ENCODE measurements at regions not wholly inside any gene's neighbourhood (a gene's known extent, or its start where the extent isn't known, plus 50 kb on each side); places are given as distances from the start of the nearest gene placed in this dataset.

DNA sequence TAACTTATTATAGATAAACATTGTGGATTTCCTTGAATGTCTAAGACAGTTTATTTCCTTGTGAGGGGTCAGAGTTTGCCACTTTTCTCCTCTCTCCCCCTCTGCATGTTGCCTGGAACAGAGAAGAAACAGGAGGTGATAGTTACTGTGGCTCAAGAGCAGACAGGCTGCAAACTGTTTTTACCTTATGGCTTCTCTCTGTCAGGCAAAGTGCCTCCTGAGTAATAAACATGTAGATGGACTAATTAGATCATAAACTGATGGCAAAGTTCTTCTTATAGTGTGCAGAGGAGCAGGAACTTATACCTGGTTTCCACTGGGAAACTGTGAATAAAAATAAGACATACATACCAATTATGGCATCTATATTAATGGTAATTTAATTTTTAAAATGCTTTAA lies 133.1 kb upstream of the CDH12 start:
- no peak for DNase-seq (ENCODE audit: low spot score)
- Histone ChIP-seq H3K27me3 (replicated peaks; ENCODE audit: insufficient read depth) (no peaks in the 10 kb centered on the region), H3K9me3 (no peaks in the 10 kb centered on the region), H3K4me1 (replicated peaks) (no peaks in the 10 kb centered on the region), H3K4me3 (no peak overlapping the region), H3K36me3 (no peaks in the 10 kb centered on the region), H3K27ac (no peak overlapping the region)
- TF ChIP-seq POLR2AphosphoS5 (IDR thresholded peaks at IDR 0.05) (no peak), POLR2A (IDR thresholded peaks at IDR 0.05) (no peak)
- TF ChIP-seq, protein P1, sequence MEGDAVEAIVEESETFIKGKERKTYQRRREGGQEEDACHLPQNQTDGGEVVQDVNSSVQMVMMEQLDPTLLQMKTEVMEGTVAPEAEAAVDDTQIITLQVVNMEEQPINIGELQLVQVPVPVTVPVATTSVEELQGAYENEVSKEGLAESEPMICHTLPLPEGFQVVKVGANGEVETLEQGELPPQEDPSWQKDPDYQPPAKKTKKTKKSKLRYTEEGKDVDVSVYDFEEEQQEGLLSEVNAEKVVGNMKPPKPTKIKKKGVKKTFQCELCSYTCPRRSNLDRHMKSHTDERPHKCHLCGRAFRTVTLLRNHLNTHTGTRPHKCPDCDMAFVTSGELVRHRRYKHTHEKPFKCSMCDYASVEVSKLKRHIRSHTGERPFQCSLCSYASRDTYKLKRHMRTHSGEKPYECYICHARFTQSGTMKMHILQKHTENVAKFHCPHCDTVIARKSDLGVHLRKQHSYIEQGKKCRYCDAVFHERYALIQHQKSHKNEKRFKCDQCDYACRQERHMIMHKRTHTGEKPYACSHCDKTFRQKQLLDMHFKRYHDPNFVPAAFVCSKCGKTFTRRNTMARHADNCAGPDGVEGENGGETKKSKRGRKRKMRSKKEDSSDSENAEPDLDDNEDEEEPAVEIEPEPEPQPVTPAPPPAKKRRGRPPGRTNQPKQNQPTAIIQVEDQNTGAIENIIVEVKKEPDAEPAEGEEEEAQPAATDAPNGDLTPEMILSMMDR (IDR thresholded peaks at IDR 0.05) = no peak
- intact Hi-C loops (cut with DNase I) = no loop called here

DNA sequence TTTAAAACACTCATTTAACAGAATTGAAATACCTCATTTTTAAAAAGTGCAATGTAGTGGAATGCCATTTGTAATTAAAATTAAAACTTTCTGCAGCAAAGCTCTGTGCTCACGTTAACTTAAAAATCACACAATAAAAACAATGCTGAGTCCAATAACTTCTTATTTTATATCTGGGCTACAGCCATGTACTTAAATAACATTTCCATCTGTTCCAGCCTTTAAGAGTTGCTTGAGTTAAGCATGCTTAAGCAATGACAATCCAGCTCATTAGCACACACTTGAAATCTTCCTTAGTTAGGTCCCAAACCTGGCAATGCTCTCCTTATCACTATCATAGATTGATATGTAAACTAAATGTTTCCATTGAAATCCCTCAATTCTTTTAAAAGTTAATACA lies 132.3 kb upstream of the CDH12 start:
- Histone ChIP-seq H3K27me3 (replicated peaks; ENCODE audit: insufficient read depth) (no peaks in the 10 kb centered on the region), H3K4me1 (replicated peaks) (no peaks in the 10 kb centered on the region), H3K4me3 (no peak overlapping the region), H3K27ac (no peak overlapping the region), H3K36me3 (no peaks in the 10 kb centered on the region), H3K9me3 (no peaks in the 10 kb centered on the region)
- intact Hi-C loops (cut with DNase I) = no loop called here
- TF ChIP-seq POLR2AphosphoS5 (IDR thresholded peaks at IDR 0.05) = no peak
- TF ChIP-seq, protein P1 (IDR thresholded peaks at IDR 0.05) = no peak
- TF ChIP-seq POLR2A (IDR thresholded peaks at IDR 0.05) = no peak
- 71% methylated on average over 1 of the region's 1 CpG for WGBS
- DNase-seq (ENCODE audit: low spot score) = no peak

DNA sequence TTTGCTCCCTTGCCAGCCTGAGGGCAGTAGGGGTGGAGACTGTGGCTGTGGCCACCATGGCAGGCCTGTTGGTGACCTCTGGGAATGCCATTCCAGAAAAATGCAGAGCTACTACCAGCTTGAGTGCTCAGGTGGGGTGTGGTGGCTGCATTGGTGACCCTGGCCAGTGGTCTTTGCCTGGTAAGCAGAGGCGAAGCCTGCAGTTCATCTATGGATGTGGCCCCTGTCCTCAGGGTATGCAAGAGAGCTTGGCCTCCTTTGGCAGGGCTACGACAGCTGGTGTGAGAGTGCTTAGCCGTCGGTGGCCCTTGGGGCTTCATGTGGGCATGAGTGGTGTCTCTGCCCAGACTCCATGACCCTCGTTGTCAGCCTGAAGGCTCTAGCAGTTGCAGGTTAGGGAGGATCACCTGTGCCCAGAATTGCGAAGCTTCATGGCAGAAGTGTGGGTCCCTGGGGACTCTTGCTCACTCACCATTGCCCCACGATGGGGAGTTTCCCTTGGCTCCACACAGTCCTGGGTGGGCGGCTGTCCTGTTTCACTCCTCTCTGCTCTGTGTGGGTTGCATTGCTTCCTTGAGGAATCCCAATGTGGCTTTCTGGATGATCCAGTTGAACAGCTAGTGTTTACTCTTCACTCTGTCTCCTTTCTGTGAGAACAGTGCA lies 117.9 kb upstream of the CDH12 start:
- Histone ChIP-seq H3K4me1 (replicated peaks) (no peaks in the 10 kb centered on the region), H3K4me3 (no peak overlapping the region), H3K9me3 (no peaks in the 10 kb centered on the region), H3K27ac (no peak overlapping the region), H3K27me3 (replicated peaks; ENCODE audit: insufficient read depth) (no peaks in the 10 kb centered on the region), H3K36me3 (no peaks in the 10 kb centered on the region)
- 80% methylated on average over 8 of the region's 8 CpGs for WGBS
- DNase-seq (ENCODE audit: low spot score) = no peak
- no peak for TF ChIP-seq POLR2AphosphoS5 (IDR thresholded peaks at IDR 0.05)
- TF ChIP-seq, protein P1 (IDR thresholded peaks at IDR 0.05) = no peak
- TF ChIP-seq POLR2A (IDR thresholded peaks at IDR 0.05) = no peak
- intact Hi-C loops (cut with DNase I) = no loop called here

DNA sequence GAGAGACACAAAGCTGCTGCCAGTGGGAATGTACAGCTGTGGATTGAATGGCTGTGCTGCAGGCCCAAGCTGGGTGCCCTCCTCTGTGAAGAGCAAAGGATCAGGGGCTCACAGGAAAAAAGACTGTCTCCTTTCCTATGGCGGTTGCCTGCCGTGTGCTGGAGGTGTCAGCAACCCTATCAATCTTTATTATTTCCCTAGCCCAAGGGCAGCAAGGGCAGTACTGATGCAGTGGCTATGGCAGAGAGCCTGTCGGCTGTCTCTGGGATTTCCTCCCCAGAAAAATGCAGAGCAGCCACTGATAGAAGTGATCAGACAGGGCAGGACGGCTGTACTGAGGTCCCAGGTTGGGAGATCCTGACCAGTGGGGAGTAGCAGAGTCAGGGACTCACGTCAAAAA lies 117.3 kb upstream of the CDH12 start:
- Histone ChIP-seq H3K4me1 (replicated peaks) (no peaks in the 10 kb centered on the region), H3K36me3 (no peaks in the 10 kb centered on the region), H3K27ac (no peak overlapping the region), H3K27me3 (replicated peaks; ENCODE audit: insufficient read depth) (no peaks in the 10 kb centered on the region), H3K9me3 (no peaks in the 10 kb centered on the region), H3K4me3 (no peak overlapping the region)
- DNase-seq (ENCODE audit: low spot score) = no peak
- WGBS = 69% methylated on average over 5 of the region's 5 CpGs
- TF ChIP-seq POLR2A (IDR thresholded peaks at IDR 0.05) (no peak), POLR2AphosphoS5 (IDR thresholded peaks at IDR 0.05) (no peak)
- TF ChIP-seq, protein P1 (IDR thresholded peaks at IDR 0.05) = no peak
- intact Hi-C loops (cut with DNase I) = no loop called here

DNA sequence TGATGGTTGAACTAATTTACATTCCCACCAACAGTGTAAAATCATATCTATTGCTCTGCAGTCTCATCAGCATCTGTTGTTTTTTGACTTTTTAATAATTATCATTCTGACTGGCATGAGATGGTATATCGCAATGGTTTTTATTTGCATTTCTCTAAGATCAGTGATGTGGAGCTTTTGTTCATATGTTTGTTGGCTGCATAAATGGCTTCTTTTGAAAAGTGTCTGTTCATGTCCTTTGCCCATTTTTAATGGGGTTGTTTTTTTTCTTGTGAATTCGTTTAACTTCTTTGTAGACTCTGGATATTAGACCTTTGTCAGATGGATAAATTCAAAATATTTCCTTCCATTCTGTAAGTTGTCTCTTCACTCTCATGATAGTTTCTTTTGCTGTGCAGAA lies 115.2 kb upstream of the CDH12 start:
- DNase-seq (ENCODE audit: low spot score) = no peak
- H3K9me3 ChIP-seq = no peaks in the 10 kb centered on the region
- H3K27me3 ChIP-seq (replicated peaks; ENCODE audit: insufficient read depth) = no peaks in the 10 kb centered on the region
- WGBS = 86% methylated on average over 2 of the region's 2 CpGs
- H3K36me3 ChIP-seq = no peaks in the 10 kb centered on the region
- H3K4me3 ChIP-seq = no peak overlapping the region
- no peak overlapping the region for H3K27ac ChIP-seq
- TF ChIP-seq, protein P1 (IDR thresholded peaks at IDR 0.05) = no peak
- TF ChIP-seq POLR2AphosphoS5 (IDR thresholded peaks at IDR 0.05) = no peak
- TF ChIP-seq POLR2A (IDR thresholded peaks at IDR 0.05) = no peak
- intact Hi-C loops (cut with DNase I) = no loop called here
- no peaks in the 10 kb centered on the region for H3K4me1 ChIP-seq (replicated peaks)

Measured in prostate gland (tissue), 2 donors.